A673 (cell line): ENCODE measurements at regions not wholly inside any gene's neighbourhood (a gene's known extent, or its start where the extent isn't known, plus 50 kb on each side); places are given as distances from the start of the nearest gene placed in this dataset.

Experiments used
- CTCF ChIP-seq: fragments of 300-800, 200-600 bp; sonication (generic); conservative IDR thresholded peaks from 2 replicates; pipeline ENCODE4 v1.5.1; 2017; ENCODE audit warnings: low read depth, mild to moderate bottlenecking, antibody characterized with exemption, low read length, moderate library complexity, mixed read lengths
- EZH2 ChIP-seq: fragments of 200-600 bp; sonication (generic); IDR thresholded peaks from 2 replicates; pipeline ENCODE4 v1.6.1; 2017; ENCODE audit warnings: borderline replicate concordance, low read depth, mild to moderate bottlenecking, mixed read lengths, antibody characterized with exemption, low read length; ENCODE audit not compliant: poor library complexity, severe bottlenecking

GRCh38 chr5:63603996-63604395, 358.2 kb downstream of the HTR1A start:
- no peak for TF ChIP-seq CTCF
- TF ChIP-seq EZH2 = no peak
